ENCODE measurements at regions not wholly inside any gene's neighbourhood (a gene's known extent, or its start where the extent isn't known, plus 50 kb on each side); places are given as distances from the start of the nearest gene placed in this dataset.

DNA sequence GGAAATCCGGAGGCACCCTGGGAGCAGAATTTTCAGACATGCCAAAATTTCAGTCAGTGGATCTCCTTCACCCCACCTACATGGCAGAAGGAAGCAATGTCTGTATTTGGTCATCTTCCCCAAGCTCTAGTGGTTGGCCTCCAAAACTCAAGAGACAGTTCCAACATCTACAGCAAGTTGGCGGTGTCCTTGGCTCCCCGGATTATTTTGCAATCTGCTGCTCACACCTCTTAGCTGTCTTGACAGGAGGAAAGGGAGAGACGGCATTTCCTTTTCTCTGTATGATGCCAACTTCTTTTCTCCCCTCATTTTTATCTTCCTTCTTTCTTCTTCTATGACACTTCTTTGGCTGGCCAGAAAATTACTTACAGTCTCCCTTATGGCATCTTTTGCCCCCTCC, 159.9 kb downstream of the SUCLA2 start:
- no peak overlapping the region for H3K4me3 ChIP-seq (ENCODE audit: control extremely low read depth in 1 of 5, extremely low read depth in 1 of 5, insufficient read depth in 1 of 5, low read depth in 2 of 5, low read length in 4 of 5)
- no peak overlapping the region for H3K27ac ChIP-seq (ENCODE audit: low read length in 2 of 2)
- Mint-ChIP-seq H3K4me3 (no peak overlapping the region), H3K4me1 (no peaks in the 10 kb centered on the region), H3K9me3 (ENCODE audit: insufficient read depth) (no peaks in the 10 kb centered on the region), H3K27me3 (no peaks in the 10 kb centered on the region), H3K27ac (no peak overlapping the region)
- H3K4me2 ChIP-seq (replicated peaks; ENCODE audit: low read depth, low read length, poor library complexity, severe bottlenecking), result no peak overlapping the region
- no peak overlapping the region for H3K9ac ChIP-seq (ENCODE audit: low read length)
- TF ChIP-seq EZH2 (IDR thresholded peaks at IDR 0.05; ENCODE audit: borderline replicate concordance, insufficient read depth, low read depth, low read length, poor library complexity, severe bottlenecking) (no peak), CTCF (IDR thresholded peaks at IDR 0.05) (no peak)
- no peaks in the 10 kb centered on the region for H4K20me1 ChIP-seq (ENCODE audit: control insufficient read depth, insufficient read depth, low read length, poor library complexity, severe bottlenecking)
- POLR2A ChIA-PET, result no interaction called here
- H2AFZ ChIP-seq (ENCODE audit: insufficient read depth, low read depth, low read length, poor library complexity, severe bottlenecking), result no peak overlapping the region
- ATAC-seq (ENCODE audit: low read depth) (no peak), DNase-seq (no peak)
- no peaks in the 10 kb centered on the region for H3K4me1 ChIP-seq (ENCODE audit: control insufficient read depth in 2 of 2, insufficient read depth in 2 of 2, low read length in 2 of 2)
- intact Hi-C loops (cut with micrococcal nuclease), result no loop called here
- H3K36me3 ChIP-seq (replicated peaks in 1 of 2; ENCODE audit: control extremely low read depth in 1 of 2, control insufficient read depth in 1 of 2, extremely low read depth in 1 of 2, insufficient read depth in 2 of 2, low read length in 1 of 2), result no peaks in the 10 kb centered on the region
- 73% methylated on average over 3 of the region's 4 CpGs for WGBS (ENCODE audit: insufficient coverage)
- no peaks in the 10 kb centered on the region for H3K27me3 ChIP-seq (replicated peaks in 1 of 4; ENCODE audit: control extremely low read depth in 1 of 4, control insufficient read depth in 3 of 4, insufficient read depth in 4 of 4, low read length in 3 of 4)
- no peaks in the 10 kb centered on the region for H3K9me3 ChIP-seq (ENCODE audit: control extremely low read depth in 1 of 3, control insufficient read depth in 2 of 3, insufficient read depth in 1 of 3, low read length in 2 of 3)
- no peaks in the 10 kb centered on the region for H3K79me2 ChIP-seq (ENCODE audit: control insufficient read depth, insufficient read depth, low read length)
- CTCF ChIA-PET, result no interaction called here

DNA sequence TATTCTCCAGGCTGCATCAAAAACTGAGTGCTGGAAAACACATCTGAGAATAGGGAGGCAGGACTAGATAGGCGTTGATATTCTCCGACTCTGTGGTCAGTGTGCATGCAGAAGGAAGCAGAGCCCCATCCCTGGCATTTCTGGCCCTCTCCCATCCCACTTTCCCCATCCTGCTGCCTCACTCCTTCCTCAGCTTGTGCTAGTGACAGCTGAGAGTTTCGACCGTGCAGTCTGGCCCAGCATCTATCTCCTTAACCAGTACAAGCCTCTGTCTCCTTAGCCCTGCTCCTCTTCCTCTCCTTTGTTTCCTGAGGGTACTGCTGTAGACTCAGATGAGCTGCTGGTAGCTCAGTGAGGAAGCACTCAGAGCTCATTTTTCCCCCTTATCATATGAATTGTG, 163.2 kb downstream of the SUCLA2 start:
- Mint-ChIP-seq H3K9me3 (ENCODE audit: insufficient read depth) (no peaks in the 10 kb centered on the region), H3K27ac (no peak overlapping the region), H3K4me3 (no peak overlapping the region), H3K27me3 (no peaks in the 10 kb centered on the region), H3K4me1 (peaks cover 1% of the 10 kb centered on the region)
- no peaks in the 10 kb centered on the region for H3K27me3 ChIP-seq (replicated peaks in 1 of 4; ENCODE audit: control extremely low read depth in 1 of 4, control insufficient read depth in 3 of 4, insufficient read depth in 4 of 4, low read length in 3 of 4)
- H3K79me2 ChIP-seq (ENCODE audit: control insufficient read depth, insufficient read depth, low read length), result no peaks in the 10 kb centered on the region
- no peak overlapping the region for H3K27ac ChIP-seq (ENCODE audit: low read length in 2 of 2)
- H3K4me2 ChIP-seq (replicated peaks; ENCODE audit: low read depth, low read length, poor library complexity, severe bottlenecking), result no peak overlapping the region
- H3K9ac ChIP-seq (ENCODE audit: low read length), result no peak overlapping the region
- WGBS (ENCODE audit: insufficient coverage), result 100% methylated on average over 2 of the region's 4 CpGs
- CTCF ChIA-PET, result interaction anchor here (0.6 kb wide), 1 partner anchor 1073 kb away, joined by 3 read pairs; no protein-coding TSS in a partner anchor
- intact Hi-C loops (cut with micrococcal nuclease), result no loop called here
- POLR2A ChIA-PET, result no interaction called here
- no peaks in the 10 kb centered on the region for H4K20me1 ChIP-seq (ENCODE audit: control insufficient read depth, insufficient read depth, low read length, poor library complexity, severe bottlenecking)
- no peak for TF ChIP-seq CTCF (IDR thresholded peaks at IDR 0.05)
- no peak for TF ChIP-seq EZH2 (IDR thresholded peaks at IDR 0.05; ENCODE audit: borderline replicate concordance, insufficient read depth, low read depth, low read length, poor library complexity, severe bottlenecking)
- no peak overlapping the region for H3K4me3 ChIP-seq (ENCODE audit: control extremely low read depth in 1 of 5, extremely low read depth in 1 of 5, insufficient read depth in 1 of 5, low read depth in 2 of 5, low read length in 4 of 5)
- no peak for ATAC-seq (ENCODE audit: low read depth)
- no peaks in the 10 kb centered on the region for H3K36me3 ChIP-seq (replicated peaks in 1 of 2; ENCODE audit: control extremely low read depth in 1 of 2, control insufficient read depth in 1 of 2, extremely low read depth in 1 of 2, insufficient read depth in 2 of 2, low read length in 1 of 2)
- H3K4me1 ChIP-seq (ENCODE audit: control insufficient read depth in 2 of 2, insufficient read depth in 2 of 2, low read length in 2 of 2), result no peaks in the 10 kb centered on the region
- H3K9me3 ChIP-seq (ENCODE audit: control extremely low read depth in 1 of 3, control insufficient read depth in 2 of 3, insufficient read depth in 1 of 3, low read length in 2 of 3), result no peaks in the 10 kb centered on the region
- H2AFZ ChIP-seq (ENCODE audit: insufficient read depth, low read depth, low read length, poor library complexity, severe bottlenecking), result no peak overlapping the region
- DNase-seq, result no peak

All from B cell (primary cell).